AG04450 (cell line): ENCODE measurements at regions not wholly inside any gene's neighbourhood (a gene's known extent, or its start where the extent isn't known, plus 50 kb on each side); places are given as distances from the start of the nearest gene placed in this dataset.

ENCODE experiments used
- CTCF ChIA-PET: fragments of 300-600, 350-600 bp; formaldehyde crosslinking; extraction: SDS; loops from one replicate; lab custom pipeline; 2022; ENCODE audit warnings: antibody characterized with exemption, inconsistent platforms; lab: Charles Lee
- POLR2A ChIA-PET: fragments of 350-600 bp; formaldehyde crosslinking; extraction: SDS; loops from one replicate; lab custom pipeline; 2021; ENCODE audit warnings: antibody characterized with exemption, inconsistent platforms; lab: Yijun Ruan, JAX
- DNase-seq: peaks from one replicate; pipeline ENCODE4 v3.0.0-alpha.2; 2011; ENCODE audit warnings: low read depth, low spot score
- H3K27ac ChIP-seq: one replicate; pipeline ENCODE4 v1.5.1; 2012; ENCODE audit warnings: low read depth, low read length, control low read depth
- H3K27me3 ChIP-seq: one replicate; pipeline ENCODE4 v1.6.0; 2012; ENCODE audit warnings: low read length; ENCODE audit not compliant: control insufficient read depth, insufficient read depth
- H3K4me3 ChIP-seq: 2 replicates; pipeline ENCODE4 v1.5.1; 2011; ENCODE audit warnings: mild to moderate bottlenecking, low read depth, low read length, control low read depth
- H3K9me3 ChIP-seq: 2 replicates; pipeline ENCODE4 v1.5.1; 2012; ENCODE audit warnings: low read length; ENCODE audit not compliant: control insufficient read depth, insufficient read depth
- CTCF ChIP-seq: IDR thresholded peaks from 2 replicates; pipeline ENCODE4 v1.5.1; 2011; ENCODE audit warnings: low read depth, low read length, control low read depth, inconsistent platforms

GRCh38 chr5:133898440-133898839 lies 70.0 kb downstream of the C5orf15 start:
- Histone ChIP-seq H3K27ac (no peak overlapping the region), H3K4me3 (no peak overlapping the region), H3K9me3 (no peaks in the 10 kb centered on the region; the same call in 1 of the 2 replicates), H3K27me3 (peaks cover 17% of the 10 kb centered on the region)
- DNase-seq, result no peak
- POLR2A ChIA-PET, result no interaction called here
- no peak for TF ChIP-seq CTCF
- CTCF ChIA-PET, result no interaction called here

GRCh38 chr5:133897431-133897830 lies 71.0 kb downstream of the C5orf15 start:
- no peak for DNase-seq
- Histone ChIP-seq H3K27me3 (peaks cover 17% of the 10 kb centered on the region), H3K27ac (no peak overlapping the region), H3K4me3 (no peak overlapping the region), H3K9me3 (no peaks in the 10 kb centered on the region; the same call in 1 of the 2 replicates)
- CTCF ChIA-PET, result interaction anchor here (0.6 kb wide), 1 partner anchor 64 kb away, joined by 8 read pairs; no protein-coding TSS in a partner anchor
- TF ChIP-seq CTCF, result no peak
- POLR2A ChIA-PET, result no interaction called here

GRCh38 chr5:133896873-133897272 lies 71.6 kb downstream of the C5orf15 start:
- Histone ChIP-seq H3K9me3 (no peaks in the 10 kb centered on the region; the same call in 1 of the 2 replicates), H3K27me3 (peaks cover 17% of the 10 kb centered on the region), H3K4me3 (no peak overlapping the region), H3K27ac (no peak overlapping the region)
- TF ChIP-seq CTCF, result no peak
- ChIA-PET CTCF (interaction anchor here (0.6 kb wide), 1 partner anchor 65 kb away, joined by 8 read pairs; no protein-coding TSS in a partner anchor), POLR2A (no interaction called here)
- DNase-seq, result no peak

- no peak for DNase-seq
- no peak for TF ChIP-seq CTCF
- Histone ChIP-seq H3K27me3 (peaks cover 18% of the 10 kb centered on the region), H3K9me3 (no peaks in the 10 kb centered on the region; the same call in 1 of the 2 replicates), H3K4me3 (no peak overlapping the region), H3K27ac (no peak overlapping the region)
- CTCF ChIA-PET, result no interaction called here
- POLR2A ChIA-PET, result no interaction called here
Observed at GRCh38 chr5:133895979-133896845, 72.2 kb downstream of the C5orf15 start.

- ChIA-PET CTCF (no interaction called here), POLR2A (no interaction called here)
- Histone ChIP-seq H3K4me3 (no peak overlapping the region), H3K9me3 (no peaks in the 10 kb centered on the region), H3K27me3 (peaks cover 24% of the 10 kb centered on the region), H3K27ac (no peak overlapping the region)
- no peak for TF ChIP-seq CTCF
- DNase-seq, result no peak
Observed at GRCh38 chr5:133894143-133894542, 74.3 kb downstream of the C5orf15 start.
